Brain microvascular endothelial cell (primary cell): ENCODE measurements at regions not wholly inside any gene's neighbourhood (a gene's known extent, or its start where the extent isn't known, plus 50 kb on each side); places are given as distances from the start of the nearest gene placed in this dataset.

ENCODE experiments used
- DNase-seq: peaks from one replicate; pipeline ENCODE4 v3.0.0-alpha.2; 2020
- H3K27ac ChIP-seq: fragments of 250-450 bp; sonication (Bioruptor Pico); 2 replicates; pipeline ENCODE4 v1.5.1; 2020; ENCODE audit warnings: mild to moderate bottlenecking, moderate library complexity
- H3K27me3 ChIP-seq: fragments of 250-450 bp; sonication (Bioruptor Pico); replicated peaks from 2 replicates; pipeline ENCODE4 v1.5.1; 2020; ENCODE audit warnings: mild to moderate bottlenecking
- H3K36me3 ChIP-seq: fragments of 250-450 bp; sonication (Bioruptor Pico); replicated peaks from 2 replicates; pipeline ENCODE4 v1.5.1; 2020; ENCODE audit warnings: mild to moderate bottlenecking
- H3K4me3 ChIP-seq: 2 replicates; pipeline ENCODE4 v1.5.1; 2011; ENCODE audit warnings: low read depth, mild to moderate bottlenecking, control low read depth, low read length, moderate library complexity
- in situ Hi-C: cut with HindIII; loops from 2 replicates; pipeline ENCODE4 v1.10.0; 2017; ENCODE audit warnings: low sequenced_read_pairs, low pct_ligation_motif_present
- TF ChIP-seq, protein P1 (sequence below): IDR thresholded peaks from 2 replicates; pipeline ENCODE4 v1.5.1; 2011; ENCODE audit warnings: low read depth, mild to moderate bottlenecking, moderate library complexity, low read length, control low read depth, inconsistent platforms; ENCODE audit errors: missing control alignments

DNA sequence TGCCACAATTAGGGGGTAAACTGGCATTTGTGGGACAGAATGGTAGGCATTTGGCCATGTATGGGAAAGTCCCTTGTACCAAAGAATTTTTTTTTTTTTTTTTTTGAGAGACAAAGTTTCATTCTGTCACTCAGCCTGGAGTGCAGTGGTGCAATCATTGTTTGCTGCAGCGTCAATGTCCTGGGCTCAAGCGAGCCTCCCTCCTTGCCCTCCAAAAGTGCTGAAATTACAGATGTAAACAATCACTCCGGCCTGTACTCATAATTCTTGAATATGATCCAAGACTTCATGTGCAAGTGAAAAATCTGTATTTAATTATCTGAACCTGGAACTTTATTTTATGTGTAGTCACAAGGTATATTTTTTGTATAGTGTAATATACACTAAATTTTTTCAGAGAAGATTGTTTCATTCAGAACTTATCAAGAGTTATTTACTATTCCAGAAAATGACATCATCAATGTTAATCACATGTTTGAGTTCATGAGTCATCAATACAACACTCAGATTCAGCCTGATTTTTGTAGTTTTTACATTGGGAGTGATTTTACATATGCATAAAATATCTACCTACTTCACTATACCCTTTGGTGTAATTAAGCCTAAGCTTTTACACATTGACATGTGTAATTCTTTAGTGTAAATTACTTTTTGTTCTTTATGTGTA, 138.7 kb upstream of the L3MBTL4 start:
- TF ChIP-seq, protein P1, sequence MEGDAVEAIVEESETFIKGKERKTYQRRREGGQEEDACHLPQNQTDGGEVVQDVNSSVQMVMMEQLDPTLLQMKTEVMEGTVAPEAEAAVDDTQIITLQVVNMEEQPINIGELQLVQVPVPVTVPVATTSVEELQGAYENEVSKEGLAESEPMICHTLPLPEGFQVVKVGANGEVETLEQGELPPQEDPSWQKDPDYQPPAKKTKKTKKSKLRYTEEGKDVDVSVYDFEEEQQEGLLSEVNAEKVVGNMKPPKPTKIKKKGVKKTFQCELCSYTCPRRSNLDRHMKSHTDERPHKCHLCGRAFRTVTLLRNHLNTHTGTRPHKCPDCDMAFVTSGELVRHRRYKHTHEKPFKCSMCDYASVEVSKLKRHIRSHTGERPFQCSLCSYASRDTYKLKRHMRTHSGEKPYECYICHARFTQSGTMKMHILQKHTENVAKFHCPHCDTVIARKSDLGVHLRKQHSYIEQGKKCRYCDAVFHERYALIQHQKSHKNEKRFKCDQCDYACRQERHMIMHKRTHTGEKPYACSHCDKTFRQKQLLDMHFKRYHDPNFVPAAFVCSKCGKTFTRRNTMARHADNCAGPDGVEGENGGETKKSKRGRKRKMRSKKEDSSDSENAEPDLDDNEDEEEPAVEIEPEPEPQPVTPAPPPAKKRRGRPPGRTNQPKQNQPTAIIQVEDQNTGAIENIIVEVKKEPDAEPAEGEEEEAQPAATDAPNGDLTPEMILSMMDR = no peak
- no peak overlapping the region for H3K4me3 ChIP-seq
- no peak for DNase-seq
- in situ Hi-C loops = no loop called here
- H3K27me3 ChIP-seq = no peaks in the 10 kb centered on the region
- H3K27ac ChIP-seq = no peak overlapping the region
- no peaks in the 10 kb centered on the region for H3K36me3 ChIP-seq

DNA sequence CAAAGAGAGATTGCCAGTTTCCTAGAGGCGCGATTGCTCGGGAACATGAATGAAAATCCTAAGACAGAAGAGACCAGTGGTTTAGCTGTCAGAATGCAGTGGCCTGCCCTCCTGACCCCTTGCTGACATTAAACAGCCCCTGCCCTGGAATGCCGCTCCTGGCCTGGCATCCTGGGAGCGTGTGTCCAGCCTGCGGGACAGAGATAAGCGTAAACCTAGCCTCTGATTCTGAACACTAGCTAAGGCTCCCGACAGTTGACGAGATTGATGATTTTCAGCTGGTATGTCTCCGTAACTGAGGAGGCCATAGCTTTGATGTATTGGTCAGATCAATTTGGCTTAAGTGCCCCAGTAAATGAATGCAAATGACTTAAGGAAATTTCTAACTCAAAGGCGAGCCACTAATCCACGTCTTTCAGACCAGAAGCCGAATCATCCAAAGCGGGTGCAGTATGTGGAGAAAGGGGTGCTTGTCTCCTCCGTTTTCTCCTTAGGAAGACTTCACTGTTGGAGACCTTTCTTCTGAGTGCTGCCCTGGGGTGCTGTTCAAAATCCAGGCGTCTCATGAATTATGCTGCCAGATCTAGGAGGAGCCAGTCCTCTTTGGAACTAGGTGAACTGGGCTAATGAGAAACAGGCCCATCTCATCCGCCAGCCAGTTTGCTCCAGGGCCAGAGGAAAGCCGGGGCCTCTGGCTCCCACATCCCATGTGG, 142.5 kb upstream of the L3MBTL4 start:
- Histone ChIP-seq H3K27ac (no peak overlapping the region), H3K27me3 (no peaks in the 10 kb centered on the region), H3K4me3 (no peak overlapping the region), H3K36me3 (no peaks in the 10 kb centered on the region)
- in situ Hi-C loops = no loop called here
- DNase-seq = no peak
- TF ChIP-seq, protein P1 = no peak

DNA sequence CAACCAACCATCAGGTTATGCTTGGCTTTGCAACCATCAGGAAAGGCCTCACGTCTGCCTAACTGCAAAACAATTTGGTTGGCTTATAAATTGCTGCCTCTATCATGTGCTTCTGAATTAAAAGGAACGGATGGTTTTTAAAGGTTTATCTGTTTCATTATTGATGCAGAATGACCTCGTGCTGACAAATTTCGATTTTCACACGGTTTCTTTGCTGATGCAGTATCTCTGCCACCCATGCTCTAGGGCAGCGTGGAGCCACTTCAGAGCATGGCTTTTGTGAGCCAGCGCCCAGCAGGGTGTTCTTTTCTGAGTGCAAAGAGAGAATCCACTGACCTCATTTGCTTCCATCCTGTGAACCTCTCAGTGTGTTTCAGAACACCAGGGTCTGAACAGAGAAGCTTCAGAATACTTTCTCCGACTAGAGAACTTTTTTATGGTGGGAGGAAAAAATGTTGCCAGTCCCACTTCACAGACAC, 143.1 kb upstream of the L3MBTL4 start:
- Histone ChIP-seq H3K36me3 (no peaks in the 10 kb centered on the region), H3K27ac (no peak overlapping the region), H3K4me3 (no peak overlapping the region), H3K27me3 (no peaks in the 10 kb centered on the region)
- in situ Hi-C loops = no loop called here
- TF ChIP-seq, protein P1 = no peak
- no peak for DNase-seq

- TF ChIP-seq, protein P1 = no peak
These were observed 143.9 kb upstream of the L3MBTL4 start for GRCh38 chr18:6558446-6559156.

GRCh38 chr18:6559296-6559695, 144.6 kb upstream of the L3MBTL4 start:
- Histone ChIP-seq H3K27me3 (no peaks in the 10 kb centered on the region), H3K4me3 (no peak overlapping the region), H3K27ac (no peak overlapping the region), H3K36me3 (no peaks in the 10 kb centered on the region)
- DNase-seq = no peak
- TF ChIP-seq, protein P1 = no peak
- in situ Hi-C loops = no loop called here

More at GRCh38 chr18:6558446-6559156, 143.9 kb upstream of the L3MBTL4 start:
- Histone ChIP-seq H3K27me3 (no peaks in the 10 kb centered on the region), H3K27ac (no peak overlapping the region), H3K4me3 (no peak overlapping the region), H3K36me3 (no peaks in the 10 kb centered on the region)
- in situ Hi-C loops = no loop called here
- no peak for DNase-seq
